ENCODE measurements at regions not wholly inside any gene's neighbourhood (a gene's known extent, or its start where the extent isn't known, plus 50 kb on each side); places are given as distances from the start of the nearest gene placed in this dataset.

DNA sequence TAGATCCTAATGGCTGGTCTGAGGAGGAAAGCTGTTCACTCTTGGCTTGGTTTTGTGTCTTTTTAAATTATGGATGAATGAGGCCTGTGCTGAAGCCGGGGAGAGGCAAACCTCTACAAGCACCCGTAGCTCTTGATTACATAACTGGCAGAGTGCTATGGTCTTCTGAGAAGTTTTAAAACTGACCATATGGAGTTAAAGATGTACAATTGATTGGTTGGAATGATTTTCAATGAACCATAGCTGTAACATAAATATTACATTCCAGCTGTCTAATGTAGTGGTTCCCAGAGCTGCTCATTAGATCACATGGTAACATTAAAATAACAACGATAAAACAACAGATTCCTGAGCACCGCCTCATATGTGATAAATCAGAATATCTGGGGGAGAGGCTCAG, 71.1 kb upstream of the MAP4K3 start:
- H3K27ac Mint-ChIP-seq: no peak overlapping the region
- no peaks in the 10 kb centered on the region for H3K36me3 Mint-ChIP-seq (ENCODE audit: low read depth)
- intact Hi-C loops (cut with micrococcal nuclease): no loop called here
- ChIA-PET CTCF (no interaction called here), POLR2A (no interaction called here)
- H3K4me3 Mint-ChIP-seq: no peak overlapping the region
- H3K9me3 Mint-ChIP-seq: no peaks in the 10 kb centered on the region
- no peak for DNase-seq
- TF ChIP-seq, protein P1, sequence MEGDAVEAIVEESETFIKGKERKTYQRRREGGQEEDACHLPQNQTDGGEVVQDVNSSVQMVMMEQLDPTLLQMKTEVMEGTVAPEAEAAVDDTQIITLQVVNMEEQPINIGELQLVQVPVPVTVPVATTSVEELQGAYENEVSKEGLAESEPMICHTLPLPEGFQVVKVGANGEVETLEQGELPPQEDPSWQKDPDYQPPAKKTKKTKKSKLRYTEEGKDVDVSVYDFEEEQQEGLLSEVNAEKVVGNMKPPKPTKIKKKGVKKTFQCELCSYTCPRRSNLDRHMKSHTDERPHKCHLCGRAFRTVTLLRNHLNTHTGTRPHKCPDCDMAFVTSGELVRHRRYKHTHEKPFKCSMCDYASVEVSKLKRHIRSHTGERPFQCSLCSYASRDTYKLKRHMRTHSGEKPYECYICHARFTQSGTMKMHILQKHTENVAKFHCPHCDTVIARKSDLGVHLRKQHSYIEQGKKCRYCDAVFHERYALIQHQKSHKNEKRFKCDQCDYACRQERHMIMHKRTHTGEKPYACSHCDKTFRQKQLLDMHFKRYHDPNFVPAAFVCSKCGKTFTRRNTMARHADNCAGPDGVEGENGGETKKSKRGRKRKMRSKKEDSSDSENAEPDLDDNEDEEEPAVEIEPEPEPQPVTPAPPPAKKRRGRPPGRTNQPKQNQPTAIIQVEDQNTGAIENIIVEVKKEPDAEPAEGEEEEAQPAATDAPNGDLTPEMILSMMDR (IDR thresholded peaks at IDR 0.05): no peak
- H3K4me1 Mint-ChIP-seq: peaks cover 22% of the 10 kb centered on the region
- H3K27me3 Mint-ChIP-seq: peaks cover 7% of the 10 kb centered on the region
- no peak for ATAC-seq (ENCODE audit: low read depth)

DNA sequence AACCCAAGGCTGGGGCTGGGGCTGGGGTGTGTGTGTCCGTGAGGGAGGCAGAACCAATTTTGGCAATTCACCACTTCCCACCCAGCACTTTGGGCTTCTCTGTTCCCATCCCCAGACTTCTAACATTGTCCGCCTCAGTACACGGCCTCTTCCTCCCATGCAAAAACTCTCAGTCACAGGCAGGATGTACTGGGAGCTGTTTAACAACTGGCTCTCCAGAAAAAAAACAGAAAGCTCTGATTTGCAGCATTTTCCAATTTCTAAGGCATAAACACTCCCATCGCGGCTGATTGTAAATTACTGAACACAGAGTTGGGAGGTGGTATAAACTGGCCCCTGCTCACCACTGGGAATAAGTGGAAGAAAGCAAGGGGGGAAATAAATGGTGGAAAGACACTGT, 73.1 kb upstream of the MAP4K3 start:
- no peaks in the 10 kb centered on the region for H3K27me3 Mint-ChIP-seq
- no peaks in the 10 kb centered on the region for H3K36me3 Mint-ChIP-seq (ENCODE audit: low read depth)
- TF ChIP-seq, protein P1 (IDR thresholded peaks at IDR 0.05): no peak
- intact Hi-C loops (cut with micrococcal nuclease): no loop called here
- CTCF ChIA-PET: no interaction called here
- H3K4me3 Mint-ChIP-seq: no peak overlapping the region
- ATAC-seq (ENCODE audit: low read depth) (no peak), DNase-seq (no peak)
- POLR2A ChIA-PET: no interaction called here
- H3K4me1 Mint-ChIP-seq: peaks cover 18% of the 10 kb centered on the region
- no peak overlapping the region for H3K27ac Mint-ChIP-seq
- H3K9me3 Mint-ChIP-seq: no peaks in the 10 kb centered on the region

DNA sequence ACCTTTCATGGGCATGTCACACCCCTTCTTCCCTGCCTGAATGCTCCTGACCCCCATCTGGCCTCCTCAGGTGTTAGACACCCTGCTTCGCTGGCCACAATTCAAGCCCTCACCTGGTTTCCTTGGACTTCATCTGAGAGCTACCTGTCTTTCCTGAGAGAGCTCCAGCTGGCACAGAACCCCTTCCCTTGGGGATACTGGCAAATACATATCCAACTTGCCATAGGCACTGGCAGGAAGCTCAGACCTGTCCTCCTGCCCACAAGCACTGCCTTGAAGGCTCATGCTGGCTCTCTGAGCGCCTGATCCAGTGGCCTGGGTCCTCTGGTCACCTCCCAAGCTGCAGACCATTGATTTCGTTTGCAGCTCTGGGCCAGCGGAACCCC, 74.1 kb upstream of the MAP4K3 start:
- TF ChIP-seq, protein P1 (IDR thresholded peaks at IDR 0.05): no peak
- Mint-ChIP-seq H3K9me3 (no peaks in the 10 kb centered on the region), H3K4me3 (no peak overlapping the region), H3K27ac (no peak overlapping the region), H3K27me3 (no peaks in the 10 kb centered on the region), H3K4me1 (peaks cover 19% of the 10 kb centered on the region), H3K36me3 (ENCODE audit: low read depth) (no peaks in the 10 kb centered on the region)
- intact Hi-C loops (cut with micrococcal nuclease): no loop called here
- ChIA-PET CTCF (interaction anchor here (1.7 kb wide), 1 partner anchor 219 kb away, joined by 6 read pairs; no protein-coding TSS in a partner anchor), POLR2A (interaction anchor here (0.8 kb wide), 1 partner anchor 15 kb away, joined by 3 read pairs; no protein-coding TSS in a partner anchor)
- DNase-seq (no peak), ATAC-seq (ENCODE audit: low read depth) (no peak)

DNA sequence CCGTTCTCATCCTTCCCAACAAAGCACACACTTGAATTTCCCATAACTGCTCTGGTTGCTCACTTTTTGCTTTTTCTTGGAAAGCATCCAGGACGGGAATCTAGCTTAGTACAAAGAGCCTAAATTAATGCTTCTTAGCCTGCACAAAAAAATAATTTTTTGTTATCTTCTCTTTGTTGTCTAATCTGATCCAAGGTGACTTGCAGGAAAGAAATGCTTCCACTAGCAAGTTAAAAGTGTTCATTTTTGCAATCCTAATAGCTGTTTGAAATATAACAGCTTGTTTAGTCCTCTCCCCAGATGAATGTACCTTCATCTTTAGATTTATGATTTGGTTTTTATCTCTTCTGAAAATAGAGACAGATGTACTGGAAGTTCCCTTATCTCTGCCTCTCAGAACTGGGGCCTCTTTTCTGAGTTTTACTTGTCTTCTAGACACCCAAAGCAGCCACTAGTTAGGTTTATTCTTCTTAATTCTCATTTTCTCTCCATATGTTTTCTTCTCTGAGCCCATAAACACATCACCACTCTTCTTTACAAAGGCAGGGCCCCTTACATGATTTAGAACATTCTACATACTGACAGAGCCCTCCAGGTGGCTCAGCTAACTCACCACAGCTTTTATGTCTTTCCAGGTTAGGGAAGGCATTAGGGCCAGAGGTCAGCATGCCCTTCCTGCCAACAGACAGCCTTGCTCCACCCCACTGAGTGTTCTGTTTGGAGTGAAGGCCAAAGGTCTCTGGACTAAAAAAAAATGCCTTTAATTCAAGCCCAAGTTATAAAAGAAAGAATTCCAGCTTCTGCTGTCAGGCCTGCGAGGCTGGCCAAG, 74.7 kb upstream of the MAP4K3 start:
- no peaks in the 10 kb centered on the region for H3K36me3 Mint-ChIP-seq (ENCODE audit: low read depth)
- no peak for DNase-seq
- TF ChIP-seq, protein P1 (IDR thresholded peaks at IDR 0.05): no peak
- H3K4me3 Mint-ChIP-seq: no peak overlapping the region
- ChIA-PET POLR2A (interaction anchor here (0.8 to 1.0 kb wide), 2 partner anchors 16 to 20 kb away, joined by 3 read pairs; no protein-coding TSS in a partner anchor), CTCF (interaction anchor here (1.7 kb wide), 1 partner anchor 219 kb away, joined by 6 read pairs; no protein-coding TSS in a partner anchor)
- no peaks in the 10 kb centered on the region for H3K9me3 Mint-ChIP-seq
- no peak overlapping the region for H3K27ac Mint-ChIP-seq
- ATAC-seq (ENCODE audit: low read depth): no peak
- H3K27me3 Mint-ChIP-seq: no peaks in the 10 kb centered on the region
- peaks cover 19% of the 10 kb centered on the region for H3K4me1 Mint-ChIP-seq
- intact Hi-C loops (cut with micrococcal nuclease): loop anchor here (2.0 kb wide), 1 partner anchor 19 kb away; no protein-coding TSS in a partner anchor

DNA sequence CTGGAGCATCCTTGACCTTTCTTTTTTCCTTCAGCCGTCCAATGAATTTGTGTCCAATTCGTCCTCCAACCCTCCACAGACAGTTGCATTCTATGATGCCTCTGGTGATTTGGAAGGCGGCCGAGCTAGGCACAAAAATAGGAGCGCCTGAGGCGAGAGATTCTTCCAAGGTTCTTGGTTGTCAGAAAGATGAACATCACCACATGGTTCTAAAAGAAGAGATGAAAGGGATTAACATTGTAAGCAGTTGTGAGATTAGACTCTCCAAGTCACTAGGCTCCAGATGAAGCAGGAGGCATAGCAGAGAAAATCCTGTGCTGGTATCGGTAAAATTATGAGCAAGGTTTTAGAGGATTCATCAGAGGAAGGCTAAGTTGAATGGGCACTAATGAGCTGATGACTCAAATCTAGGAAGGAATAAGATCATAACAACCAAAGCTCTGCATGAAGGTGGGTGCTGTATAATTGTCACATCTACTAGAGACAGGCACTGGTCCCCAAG, 75.4 kb upstream of the MAP4K3 start:
- Mint-ChIP-seq H3K27ac (no peak overlapping the region), H3K36me3 (ENCODE audit: low read depth) (no peaks in the 10 kb centered on the region), H3K9me3 (no peaks in the 10 kb centered on the region), H3K4me1 (peaks cover 19% of the 10 kb centered on the region), H3K4me3 (no peak overlapping the region), H3K27me3 (no peaks in the 10 kb centered on the region)
- intact Hi-C loops (cut with micrococcal nuclease): loop anchor here (2.0 kb wide), 1 partner anchor 20 kb away; no protein-coding TSS in a partner anchor
- ATAC-seq (ENCODE audit: low read depth): no peak
- no peak for DNase-seq
- ChIA-PET CTCF (interaction anchor here (1.7 kb wide), 1 partner anchor 218 kb away, joined by 6 read pairs; no protein-coding TSS in a partner anchor), POLR2A (interaction anchor here (1.0 kb wide), 1 partner anchor 20 kb away, joined by 3 read pairs; no protein-coding TSS in a partner anchor)
- TF ChIP-seq, protein P1 (IDR thresholded peaks at IDR 0.05): no peak
